Smooth muscle cell (in vitro differentiated cells): ENCODE measurements at regions not wholly inside any gene's neighbourhood (a gene's known extent, or its start where the extent isn't known, plus 50 kb on each side); places are given as distances from the start of the nearest gene placed in this dataset.

Experiments used
- DNase-seq: peaks from one replicate; lab custom pipeline; 2025; ENCODE audit not compliant: unreplicated experiment; lab: John Stamatoyannopoulos, UW
- H2AFZ ChIP-seq: fragments of 200-600 bp; sonication (generic); 2 replicates; pipeline ENCODE4 v1.6.0; 2016; ENCODE audit warnings: antibody characterized with exemption, low read depth, mild to moderate bottlenecking
- H3F3A ChIP-seq: fragments of 200-600 bp; sonication (generic); 2 replicates; pipeline ENCODE4 v1.6.0; 2017; ENCODE audit warnings: antibody characterized with exemption, low read depth
- H3K27ac ChIP-seq: fragments of 200-600 bp; sonication (generic); 2 replicates; pipeline ENCODE4 v1.5.1; 2016; ENCODE audit warnings: low read depth, mild to moderate bottlenecking
- H3K27me3 ChIP-seq: fragments of 200-600 bp; sonication (generic); 2 replicates; pipeline ENCODE4 v1.6.1; 2016; ENCODE audit warnings: low read depth, mild to moderate bottlenecking
- H3K36me3 ChIP-seq: fragments of 200-600 bp; sonication (generic); 2 replicates; pipeline ENCODE4 v1.5.1; 2016; ENCODE audit warnings: low read depth
- H3K4me1 ChIP-seq: fragments of 200-600 bp; sonication (generic); 2 replicates; pipeline ENCODE4 v1.5.1; 2016; ENCODE audit warnings: low read depth
- H3K4me2 ChIP-seq: fragments of 200-600 bp; sonication (generic); 2 replicates; pipeline ENCODE4 v1.6.0; 2016; ENCODE audit warnings: mild to moderate bottlenecking
- H3K4me3 ChIP-seq: fragments of 200-600 bp; sonication (generic); 2 replicates; pipeline ENCODE4 v1.5.1; 2016; ENCODE audit warnings: mild to moderate bottlenecking
- H3K79me2 ChIP-seq: fragments of 200-600 bp; sonication (generic); 2 replicates; pipeline ENCODE4 v1.6.0; 2016; ENCODE audit warnings: low read depth, mild to moderate bottlenecking
- H3K9ac ChIP-seq: fragments of 200-600 bp; sonication (generic); 2 replicates; pipeline ENCODE4 v1.6.0; 2016; ENCODE audit warnings: low read depth
- H3K9me3 ChIP-seq: fragments of 200-600 bp; sonication (generic); replicated peaks from 2 replicates; pipeline ENCODE4 v1.5.1; 2016; ENCODE audit warnings: low read depth
- H4K20me1 ChIP-seq: fragments of 200-600 bp; sonication (generic); 2 replicates; pipeline ENCODE4 v1.6.0; 2016; ENCODE audit warnings: low read depth
- WGBS: methylation state at CpG from one replicate; pipeline ENCODE4 v1.1.7; 2016; ENCODE audit warnings: low lambda C conversion rate; 5-methylcytosine and 5-hydroxymethylcytosine counted together
- TF ChIP-seq, protein P1 (sequence below): fragments of 200-600 bp; sonication (generic); IDR thresholded peaks from 2 replicates; pipeline ENCODE4 v1.5.1; 2017; ENCODE audit warnings: borderline replicate concordance, mild to moderate bottlenecking, antibody characterized with exemption; ENCODE audit not compliant: insufficient read depth, poor library complexity, severe bottlenecking

- TF ChIP-seq, protein P1, sequence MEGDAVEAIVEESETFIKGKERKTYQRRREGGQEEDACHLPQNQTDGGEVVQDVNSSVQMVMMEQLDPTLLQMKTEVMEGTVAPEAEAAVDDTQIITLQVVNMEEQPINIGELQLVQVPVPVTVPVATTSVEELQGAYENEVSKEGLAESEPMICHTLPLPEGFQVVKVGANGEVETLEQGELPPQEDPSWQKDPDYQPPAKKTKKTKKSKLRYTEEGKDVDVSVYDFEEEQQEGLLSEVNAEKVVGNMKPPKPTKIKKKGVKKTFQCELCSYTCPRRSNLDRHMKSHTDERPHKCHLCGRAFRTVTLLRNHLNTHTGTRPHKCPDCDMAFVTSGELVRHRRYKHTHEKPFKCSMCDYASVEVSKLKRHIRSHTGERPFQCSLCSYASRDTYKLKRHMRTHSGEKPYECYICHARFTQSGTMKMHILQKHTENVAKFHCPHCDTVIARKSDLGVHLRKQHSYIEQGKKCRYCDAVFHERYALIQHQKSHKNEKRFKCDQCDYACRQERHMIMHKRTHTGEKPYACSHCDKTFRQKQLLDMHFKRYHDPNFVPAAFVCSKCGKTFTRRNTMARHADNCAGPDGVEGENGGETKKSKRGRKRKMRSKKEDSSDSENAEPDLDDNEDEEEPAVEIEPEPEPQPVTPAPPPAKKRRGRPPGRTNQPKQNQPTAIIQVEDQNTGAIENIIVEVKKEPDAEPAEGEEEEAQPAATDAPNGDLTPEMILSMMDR = no peak
- Histone ChIP-seq H3K4me1 (no peaks in the 10 kb centered on the region), H3K4me2 (no peak overlapping the region), H3K27me3 (no peaks in the 10 kb centered on the region), H4K20me1 (no peaks in the 10 kb centered on the region), H3K4me3 (no peak overlapping the region), H3K9me3 (no peaks in the 10 kb centered on the region), H3F3A (no peaks in the 10 kb centered on the region), H3K9ac (no peak overlapping the region), H3K79me2 (no peaks in the 10 kb centered on the region), H3K27ac (no peak overlapping the region), H3K36me3 (no peaks in the 10 kb centered on the region), H2AFZ (no peak overlapping the region)
- WGBS = 82% methylated on average over 2 of the region's 2 CpGs
- DNase-seq = no peak
Measured at GRCh38 chr12:72865921-72866320, 593.8 kb downstream of the TRHDE start.

DNA sequence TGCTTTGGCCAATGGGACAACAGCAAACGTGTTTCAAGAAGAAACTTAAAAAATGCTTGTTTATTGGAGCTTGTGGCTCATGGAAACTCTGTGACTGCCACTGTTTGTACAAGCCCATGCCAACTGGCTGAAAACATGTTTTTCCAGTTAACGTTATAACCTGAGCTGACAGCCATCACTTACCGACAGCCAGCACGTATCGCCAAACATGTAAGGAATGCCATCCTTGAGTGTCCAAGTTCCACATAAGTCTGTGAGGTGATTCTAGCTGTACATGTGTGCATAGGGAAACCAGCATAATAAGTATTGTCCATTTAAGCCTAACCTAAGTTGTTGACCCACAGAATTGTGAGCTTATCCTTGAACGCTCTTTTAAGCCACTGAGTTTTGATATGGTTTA lies 596.9 kb downstream of the TRHDE start:
- Histone ChIP-seq H2AFZ (no peak overlapping the region), H3K27me3 (no peaks in the 10 kb centered on the region), H3F3A (no peaks in the 10 kb centered on the region), H3K9me3 (no peaks in the 10 kb centered on the region), H3K36me3 (no peaks in the 10 kb centered on the region), H3K4me2 (no peak overlapping the region), H3K79me2 (no peaks in the 10 kb centered on the region), H3K4me1 (no peaks in the 10 kb centered on the region), H4K20me1 (no peaks in the 10 kb centered on the region), H3K27ac (no peak overlapping the region), H3K9ac (no peak overlapping the region), H3K4me3 (no peak overlapping the region)
- no peak for DNase-seq
- TF ChIP-seq, protein P1 = no peak
- WGBS = 72% methylated on average over 6 of the region's 6 CpGs

- no peak overlapping the region for H2AFZ ChIP-seq
- no peak overlapping the region for H3K9ac ChIP-seq
- H3K4me2 ChIP-seq = no peak overlapping the region
- DNase-seq = no peak
- H3K9me3 ChIP-seq = no peaks in the 10 kb centered on the region
- no peaks in the 10 kb centered on the region for H3K36me3 ChIP-seq
- TF ChIP-seq, protein P1 = no peak
- H3K4me1 ChIP-seq = no peaks in the 10 kb centered on the region
- no peaks in the 10 kb centered on the region for H4K20me1 ChIP-seq
- no peaks in the 10 kb centered on the region for H3K79me2 ChIP-seq
- WGBS = 70% methylated on average over 5 of the region's 5 CpGs
- no peaks in the 10 kb centered on the region for H3F3A ChIP-seq
- H3K27me3 ChIP-seq = no peaks in the 10 kb centered on the region
- H3K27ac ChIP-seq = no peak overlapping the region
- H3K4me3 ChIP-seq = no peak overlapping the region
Measured at GRCh38 chr12:72872238-72872887, 600.2 kb downstream of the TRHDE start.

GRCh38 chr12:72872996-72873395 lies 600.8 kb downstream of the TRHDE start:
- no peaks in the 10 kb centered on the region for H3K36me3 ChIP-seq
- no peaks in the 10 kb centered on the region for H3K27me3 ChIP-seq
- H3K4me2 ChIP-seq = no peak overlapping the region
- H3K9ac ChIP-seq = no peak overlapping the region
- H3K27ac ChIP-seq = no peak overlapping the region
- DNase-seq = no peak
- H3K79me2 ChIP-seq = no peaks in the 10 kb centered on the region
- H4K20me1 ChIP-seq = no peaks in the 10 kb centered on the region
- no peaks in the 10 kb centered on the region for H3K9me3 ChIP-seq
- no peaks in the 10 kb centered on the region for H3F3A ChIP-seq
- H3K4me1 ChIP-seq = no peaks in the 10 kb centered on the region
- 88% methylated on average over 7 of the region's 7 CpGs for WGBS
- TF ChIP-seq, protein P1 = no peak
- H2AFZ ChIP-seq = no peak overlapping the region
- H3K4me3 ChIP-seq = no peak overlapping the region
